Hepatocyte (in vitro differentiated cells): ENCODE measurements at regions not wholly inside any gene's neighbourhood (a gene's known extent, or its start where the extent isn't known, plus 50 kb on each side); places are given as distances from the start of the nearest gene placed in this dataset.

Experiments
- CTCF ChIP-seq: fragments of 200-600 bp; sonication (generic); IDR thresholded peaks from 2 replicates; pipeline ENCODE4 v1.5.1; 2016; ENCODE audit warnings: antibody characterized with exemption, mild to moderate bottlenecking; ENCODE audit not compliant: poor library complexity
- EZH2 ChIP-seq: fragments of 200-600 bp; sonication (generic); IDR thresholded peaks from 2 replicates; pipeline ENCODE4 v1.6.1; 2016; ENCODE audit warnings: antibody characterized with exemption, mild to moderate bottlenecking, borderline replicate concordance

GRCh38 chr15:66927201-66928077 is 138.0 kb upstream of the SMAD3 start:
- TF ChIP-seq CTCF (no peak), EZH2 (no peak)
